SK-N-SH (cell line): ENCODE measurements at regions not wholly inside any gene's neighbourhood (a gene's known extent, or its start where the extent isn't known, plus 50 kb on each side); places are given as distances from the start of the nearest gene placed in this dataset.

Experiments
- CTCF ChIA-PET: fragments of 300-600, 350-600 bp; formaldehyde crosslinking; extraction: SDS; loops from one replicate; lab custom pipeline; 2021; lab: Yijun Ruan, JAX
- POLR2A ChIA-PET: fragments of 350-600 bp; sonication (Branson Sonifier 250); formaldehyde crosslinking; extraction: SDS; loops from one replicate; lab custom pipeline; 2020; ENCODE audit warnings: antibody characterized with exemption, inconsistent platforms; lab: Yijun Ruan, JAX
- DNase-seq: peaks from one replicate; pipeline ENCODE4 v3.0.0; 2012
- H2AFZ ChIP-seq: fragments of 200-600 bp; sonication (generic); 2 replicates; pipeline ENCODE4 v1.8.1; 2016; ENCODE audit warnings: antibody characterized with exemption, mild to moderate bottlenecking, low read depth
- H3F3A ChIP-seq: fragments of 200-600 bp; sonication (generic); replicated peaks from 2 replicates; pipeline ENCODE3; 2016; ENCODE audit warnings: antibody characterized with exemption, mild to moderate bottlenecking; ENCODE audit not compliant: insufficient read depth
- H3K27ac ChIP-seq, 2 experiments: fragments of 200-500 bp in 1 of 2; fragments of 200-600 bp in 1 of 2; sonication (Bioruptor generic) in 1 of 2; sonication (generic), shearing (Covaris generic) in 1 of 2; 2 replicates each; pipeline versions ENCODE4 v1.5.1 to v1.6.1; 2014 to 2016; ENCODE audit warnings: low read depth in 2 of 2, inconsistent platforms in 1 of 2, low read length in 1 of 2, mild to moderate bottlenecking in 1 of 2, mixed read lengths in 1 of 2
- H3K27me3 ChIP-seq: fragments of 200-600 bp; sonication (generic), shearing (Covaris generic); 2 replicates; pipeline ENCODE4 v1.6.1; 2016; ENCODE audit warnings: mixed run types; ENCODE audit not compliant: insufficient read depth
- H3K36me3 ChIP-seq, 2 experiments: fragments of 200-500 bp in 1 of 2; fragments of 200-600 bp in 1 of 2; sonication (Bioruptor generic) in 1 of 2; sonication (generic) in 1 of 2; replicated peaks in 1 of 2; 2 replicates each; pipeline versions ENCODE3 to v1.5.1; 2014 to 2016; ENCODE audit warnings: low read length in 1 of 2, mild to moderate bottlenecking in 1 of 2; ENCODE audit not compliant: insufficient read depth in 2 of 2, control insufficient read depth in 1 of 2
- H3K4me1 ChIP-seq, 2 experiments: fragments of 200-500 bp in 1 of 2; fragments of 200-600 bp in 1 of 2; sonication (Bioruptor generic) in 1 of 2; sonication (generic), shearing (Covaris generic) in 1 of 2; 2 replicates each; pipeline versions ENCODE4 v1.5.1 to v1.6.1; 2014 to 2016; ENCODE audit warnings: low read depth in 1 of 2, low read length in 1 of 2, mixed run types in 1 of 2; ENCODE audit not compliant: insufficient read depth in 2 of 2, control insufficient read depth in 1 of 2
- H3K4me2 ChIP-seq: fragments of 200-600 bp; sonication (generic), shearing (Covaris generic); 2 replicates; pipeline ENCODE4 v1.6.1; 2017; ENCODE audit warnings: mixed run types
- H3K4me3 ChIP-seq, 2 experiments: fragments of 200-500 bp in 1 of 2; fragments of 200-600 bp in 1 of 2; sonication (Bioruptor generic) in 1 of 2; sonication (generic), shearing (Covaris generic) in 1 of 2; 2 replicates each; pipeline versions ENCODE4 v1.5.1 to v1.8.1; 2014 to 2016; ENCODE audit warnings: low read depth in 2 of 2, inconsistent platforms in 1 of 2, low read length in 1 of 2, mild to moderate bottlenecking in 1 of 2, mixed read lengths in 1 of 2, moderate library complexity in 1 of 2
- H3K79me2 ChIP-seq: fragments of 200-600 bp; sonication (generic); 2 replicates; pipeline ENCODE4 v1.8.1; 2017; ENCODE audit warnings: mild to moderate bottlenecking; ENCODE audit not compliant: insufficient read depth
- H3K9ac ChIP-seq: fragments of 200-600 bp; sonication (generic); 2 replicates; pipeline ENCODE4 v1.6.1; 2017; ENCODE audit warnings: mixed run types
- H3K9me2 ChIP-seq: fragments of 200-600 bp; sonication (generic); 2 replicates; pipeline ENCODE4 v1.6.1; 2017; ENCODE audit warnings: mixed run types
- H3K9me3 ChIP-seq: fragments of 200-600 bp; sonication (generic); 2 replicates; pipeline ENCODE4 v1.6.1; 2017; ENCODE audit warnings: mixed run types, mild to moderate bottlenecking, moderate library complexity
- H4K20me1 ChIP-seq: fragments of 200-600 bp; sonication (generic); 2 replicates; pipeline ENCODE4 v1.6.1; 2017; ENCODE audit warnings: mild to moderate bottlenecking, mixed run types; ENCODE audit not compliant: insufficient read depth
- CHD2 ChIP-seq: fragments of 150-350 bp; IDR thresholded peaks from 2 replicates; pipeline ENCODE4 v1.6.1; 2018; ENCODE audit warnings: low read length; ENCODE audit not compliant: partially characterized antibody
- CTCF ChIP-seq: fragments of 200-600 bp; sonication (generic); IDR thresholded peaks from 2 replicates; pipeline ENCODE4 v1.6.1; 2017; ENCODE audit warnings: antibody characterized with exemption, mild to moderate bottlenecking, moderate library complexity
- FOSL2 ChIP-seq: IDR thresholded peaks from 2 replicates; pipeline ENCODE4 v1.4.0; 2012; ENCODE audit warnings: low read depth, mild to moderate bottlenecking, moderate library complexity, borderline replicate concordance
- GABPA ChIP-seq: IDR thresholded peaks from 2 replicates; pipeline ENCODE4 v1.4.0; 2012; ENCODE audit warnings: low read depth, mild to moderate bottlenecking
- GATA2 ChIP-seq: sonication (generic); formaldehyde crosslinking; IDR thresholded peaks from 2 replicates; pipeline ENCODE4 v1.5.0; 2020; ENCODE audit warnings: mild to moderate bottlenecking, missing genetic modification reagents
- MEF2A ChIP-seq: IDR thresholded peaks from 2 replicates; pipeline ENCODE4 v1.4.0; 2012; ENCODE audit warnings: low read depth, borderline replicate concordance
- MXI1 ChIP-seq: IDR thresholded peaks from 2 replicates; pipeline ENCODE4 v1.6.1; 2012; ENCODE audit warnings: mild to moderate bottlenecking, low read depth, low read length, improper control_type of control experiment
- NFIC ChIP-seq: IDR thresholded peaks from 2 replicates; pipeline ENCODE4 v1.4.0; 2012; ENCODE audit warnings: borderline replicate concordance
- NRF1 ChIP-seq: IDR thresholded peaks from 2 replicates; pipeline ENCODE4 v1.6.1; 2012; ENCODE audit warnings: low read depth, mild to moderate bottlenecking, low read length
- RAD21 ChIP-seq: IDR thresholded peaks from 2 replicates; pipeline ENCODE4 v1.6.1; 2012; ENCODE audit warnings: mild to moderate bottlenecking, low read length
- REST ChIP-seq: IDR thresholded peaks from 2 replicates; pipeline ENCODE4 v1.6.1; 2012; ENCODE audit warnings: mild to moderate bottlenecking, low read depth, low read length, moderate library complexity
- RXRA ChIP-seq: IDR thresholded peaks from 2 replicates; pipeline ENCODE4 v1.4.0; 2012; ENCODE audit warnings: low read depth, mild to moderate bottlenecking, borderline replicate concordance
- SIN3A ChIP-seq: IDR thresholded peaks from 2 replicates; pipeline ENCODE4 v1.6.1; 2012; ENCODE audit warnings: low read depth, mild to moderate bottlenecking, low read length, moderate library complexity, borderline replicate concordance
- SMC3 ChIP-seq: IDR thresholded peaks from 2 replicates; pipeline ENCODE4 v1.6.1; 2012; ENCODE audit warnings: low read depth, low read length, improper control_type of control experiment
- TAF1 ChIP-seq: IDR thresholded peaks from 2 replicates; pipeline ENCODE4 v1.6.1; 2012; ENCODE audit warnings: low read depth, mild to moderate bottlenecking, low read length, moderate library complexity, borderline replicate concordance
- YY1 ChIP-seq: IDR thresholded peaks from 2 replicates; pipeline ENCODE4 v1.4.0; 2012; ENCODE audit warnings: low read depth, mild to moderate bottlenecking
- ZBTB33 ChIP-seq: IDR thresholded peaks from 2 replicates; pipeline ENCODE4 v1.4.0; 2012; ENCODE audit warnings: low read depth, borderline replicate concordance
- WGBS: methylation state at CpG from one replicate; pipeline ENCODE4 v1.1.6; 2017; ENCODE audit warnings: low lambda C conversion rate; 5-methylcytosine and 5-hydroxymethylcytosine counted together
- TF ChIP-seq, protein P1 (sequence below): fragments of 150-350 bp; IDR thresholded peaks from 2 replicates; pipeline ENCODE4 v1.6.1; 2017; ENCODE audit warnings: antibody characterized with exemption, low read length, low read depth, borderline replicate concordance
- TF ChIP-seq, protein P2 (sequence below): IDR thresholded peaks from 2 replicates; pipeline ENCODE4 v1.4.0; 2012; ENCODE audit warnings: low read depth, borderline replicate concordance

DNA sequence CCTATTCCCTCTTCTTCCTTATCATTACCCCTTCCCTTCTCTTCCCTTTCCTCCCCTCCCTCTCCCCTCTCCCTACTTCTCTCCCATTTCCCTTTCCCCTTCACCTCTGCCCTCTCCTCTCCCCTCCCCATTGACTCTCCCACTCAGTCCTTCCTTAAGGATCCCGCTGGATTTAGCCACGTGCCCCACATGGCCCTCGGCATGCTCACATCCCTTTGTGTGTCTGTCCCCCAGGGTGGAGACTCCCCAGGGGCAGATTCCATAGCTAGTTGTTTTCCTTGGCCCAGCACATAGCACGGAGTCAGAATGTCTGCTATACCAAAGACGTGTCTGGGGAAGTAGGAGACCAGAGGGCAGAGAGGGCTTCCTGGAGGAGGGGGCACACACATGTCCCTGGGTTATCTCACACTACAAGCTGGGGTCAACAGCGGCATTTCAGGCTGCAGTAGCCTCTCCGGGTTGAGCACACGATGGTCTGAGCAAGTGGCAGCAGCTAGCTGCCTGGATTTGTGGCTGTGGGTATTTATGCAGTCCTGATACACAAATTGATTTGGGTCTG lies 487.0 kb downstream of the TBC1D22A start:
- 3% methylated on average over 8 of the region's 8 CpGs for WGBS
- Histone ChIP-seq H3K9ac (no peak overlapping the region), H2AFZ (no peak overlapping the region), H4K20me1 (no peaks in the 10 kb centered on the region), H3K27me3 (no peaks in the 10 kb centered on the region; the same call in 1 of the 2 replicates), H3K36me3 (no peaks in the 10 kb centered on the region), H3K79me2 (no peaks in the 10 kb centered on the region), H3K9me2 (no peaks in the 10 kb centered on the region), H3K4me3 (no peak overlapping the region), H3K9me3 (no peaks in the 10 kb centered on the region), H3F3A (no peaks in the 10 kb centered on the region), H3K4me1 (no peaks in the 10 kb centered on the region)
- POLR2A ChIA-PET, result no interaction called here
- CTCF ChIA-PET, result no interaction called here
- TF ChIP-seq ZBTB33 (no peak), SIN3A (no peak), SMC3 (no peak), MEF2A (no peak), NRF1 (no peak), NFIC (no peak), GABPA (no peak), TAF1 (no peak), MXI1 (no peak), GATA2 (no peak), REST (no peak), CHD2 (no peak), CTCF (no peak), RXRA (no peak), FOSL2 (no peak), RAD21 (no peak), YY1 (no peak)
- TF ChIP-seq, protein P1, sequence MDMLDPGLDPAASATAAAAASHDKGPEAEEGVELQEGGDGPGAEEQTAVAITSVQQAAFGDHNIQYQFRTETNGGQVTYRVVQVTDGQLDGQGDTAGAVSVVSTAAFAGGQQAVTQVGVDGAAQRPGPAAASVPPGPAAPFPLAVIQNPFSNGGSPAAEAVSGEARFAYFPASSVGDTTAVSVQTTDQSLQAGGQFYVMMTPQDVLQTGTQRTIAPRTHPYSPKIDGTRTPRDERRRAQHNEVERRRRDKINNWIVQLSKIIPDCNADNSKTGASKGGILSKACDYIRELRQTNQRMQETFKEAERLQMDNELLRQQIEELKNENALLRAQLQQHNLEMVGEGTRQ, result no peak
- TF ChIP-seq, protein P2, sequence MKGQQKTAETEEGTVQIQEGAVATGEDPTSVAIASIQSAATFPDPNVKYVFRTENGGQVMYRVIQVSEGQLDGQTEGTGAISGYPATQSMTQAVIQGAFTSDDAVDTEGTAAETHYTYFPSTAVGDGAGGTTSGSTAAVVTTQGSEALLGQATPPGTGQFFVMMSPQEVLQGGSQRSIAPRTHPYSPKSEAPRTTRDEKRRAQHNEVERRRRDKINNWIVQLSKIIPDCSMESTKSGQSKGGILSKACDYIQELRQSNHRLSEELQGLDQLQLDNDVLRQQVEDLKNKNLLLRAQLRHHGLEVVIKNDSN, result no peak
- TF ChIP-seq, all 33 proteins: peak for 0
- Histone ChIP-seq H3K27ac (no peak overlapping the region), H3K4me2 (no peak overlapping the region)
- no peak for DNase-seq
